ENCODE measurements at regions not wholly inside any gene's neighbourhood (a gene's known extent, or its start where the extent isn't known, plus 50 kb on each side); places are given as distances from the start of the nearest gene placed in this dataset.

DNA sequence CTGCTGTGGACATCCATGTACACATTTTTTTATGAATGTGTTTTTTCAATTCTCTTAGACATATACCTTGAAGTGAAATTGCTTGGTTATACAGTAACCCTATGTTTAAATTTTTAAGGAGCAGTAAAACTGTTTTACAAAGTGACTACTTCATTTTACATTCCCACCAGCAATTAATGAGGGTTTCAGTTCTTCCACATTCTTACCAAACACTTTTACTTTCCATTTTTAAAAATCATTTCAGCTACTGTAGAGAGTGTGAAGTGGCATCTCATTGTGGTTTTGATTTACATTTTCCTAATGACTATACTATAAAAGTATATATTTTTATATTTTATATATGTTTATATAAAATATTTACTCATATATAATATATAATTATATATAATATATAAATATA is 1221.5 kb downstream of the PLA2G4A start:
- H3K79me2 ChIP-seq (replicated peaks; ENCODE audit: insufficient read depth, low read length): no peaks in the 10 kb centered on the region
- TF ChIP-seq, protein P1, sequence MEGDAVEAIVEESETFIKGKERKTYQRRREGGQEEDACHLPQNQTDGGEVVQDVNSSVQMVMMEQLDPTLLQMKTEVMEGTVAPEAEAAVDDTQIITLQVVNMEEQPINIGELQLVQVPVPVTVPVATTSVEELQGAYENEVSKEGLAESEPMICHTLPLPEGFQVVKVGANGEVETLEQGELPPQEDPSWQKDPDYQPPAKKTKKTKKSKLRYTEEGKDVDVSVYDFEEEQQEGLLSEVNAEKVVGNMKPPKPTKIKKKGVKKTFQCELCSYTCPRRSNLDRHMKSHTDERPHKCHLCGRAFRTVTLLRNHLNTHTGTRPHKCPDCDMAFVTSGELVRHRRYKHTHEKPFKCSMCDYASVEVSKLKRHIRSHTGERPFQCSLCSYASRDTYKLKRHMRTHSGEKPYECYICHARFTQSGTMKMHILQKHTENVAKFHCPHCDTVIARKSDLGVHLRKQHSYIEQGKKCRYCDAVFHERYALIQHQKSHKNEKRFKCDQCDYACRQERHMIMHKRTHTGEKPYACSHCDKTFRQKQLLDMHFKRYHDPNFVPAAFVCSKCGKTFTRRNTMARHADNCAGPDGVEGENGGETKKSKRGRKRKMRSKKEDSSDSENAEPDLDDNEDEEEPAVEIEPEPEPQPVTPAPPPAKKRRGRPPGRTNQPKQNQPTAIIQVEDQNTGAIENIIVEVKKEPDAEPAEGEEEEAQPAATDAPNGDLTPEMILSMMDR (IDR thresholded peaks at IDR 0.05; ENCODE audit: poor library complexity, severe bottlenecking): no peak
- TF ChIP-seq, protein P2, sequence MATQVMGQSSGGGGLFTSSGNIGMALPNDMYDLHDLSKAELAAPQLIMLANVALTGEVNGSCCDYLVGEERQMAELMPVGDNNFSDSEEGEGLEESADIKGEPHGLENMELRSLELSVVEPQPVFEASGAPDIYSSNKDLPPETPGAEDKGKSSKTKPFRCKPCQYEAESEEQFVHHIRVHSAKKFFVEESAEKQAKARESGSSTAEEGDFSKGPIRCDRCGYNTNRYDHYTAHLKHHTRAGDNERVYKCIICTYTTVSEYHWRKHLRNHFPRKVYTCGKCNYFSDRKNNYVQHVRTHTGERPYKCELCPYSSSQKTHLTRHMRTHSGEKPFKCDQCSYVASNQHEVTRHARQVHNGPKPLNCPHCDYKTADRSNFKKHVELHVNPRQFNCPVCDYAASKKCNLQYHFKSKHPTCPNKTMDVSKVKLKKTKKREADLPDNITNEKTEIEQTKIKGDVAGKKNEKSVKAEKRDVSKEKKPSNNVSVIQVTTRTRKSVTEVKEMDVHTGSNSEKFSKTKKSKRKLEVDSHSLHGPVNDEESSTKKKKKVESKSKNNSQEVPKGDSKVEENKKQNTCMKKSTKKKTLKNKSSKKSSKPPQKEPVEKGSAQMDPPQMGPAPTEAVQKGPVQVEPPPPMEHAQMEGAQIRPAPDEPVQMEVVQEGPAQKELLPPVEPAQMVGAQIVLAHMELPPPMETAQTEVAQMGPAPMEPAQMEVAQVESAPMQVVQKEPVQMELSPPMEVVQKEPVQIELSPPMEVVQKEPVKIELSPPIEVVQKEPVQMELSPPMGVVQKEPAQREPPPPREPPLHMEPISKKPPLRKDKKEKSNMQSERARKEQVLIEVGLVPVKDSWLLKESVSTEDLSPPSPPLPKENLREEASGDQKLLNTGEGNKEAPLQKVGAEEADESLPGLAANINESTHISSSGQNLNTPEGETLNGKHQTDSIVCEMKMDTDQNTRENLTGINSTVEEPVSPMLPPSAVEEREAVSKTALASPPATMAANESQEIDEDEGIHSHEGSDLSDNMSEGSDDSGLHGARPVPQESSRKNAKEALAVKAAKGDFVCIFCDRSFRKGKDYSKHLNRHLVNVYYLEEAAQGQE (IDR thresholded peaks at IDR 0.05; ENCODE audit: borderline replicate concordance): no peak
- TF ChIP-seq EZH2 (IDR thresholded peaks at IDR 0.05; ENCODE audit: borderline replicate concordance, insufficient read depth, low read length, poor library complexity, severe bottlenecking) (no peak), MXI1 (conservative IDR thresholded peaks at IDR 0.05; ENCODE audit: poor library complexity, severe bottlenecking) (no peak), EP300 (conservative IDR thresholded peaks at IDR 0.05; ENCODE audit: poor library complexity, severe bottlenecking) (no peak), POLR2AphosphoS5 (IDR thresholded peaks at IDR 0.05) (no peak), TAF1 (IDR thresholded peaks at IDR 0.05; ENCODE audit: low read depth) (no peak), RAD21 (conservative IDR thresholded peaks at IDR 0.05) (no peak)

DNA sequence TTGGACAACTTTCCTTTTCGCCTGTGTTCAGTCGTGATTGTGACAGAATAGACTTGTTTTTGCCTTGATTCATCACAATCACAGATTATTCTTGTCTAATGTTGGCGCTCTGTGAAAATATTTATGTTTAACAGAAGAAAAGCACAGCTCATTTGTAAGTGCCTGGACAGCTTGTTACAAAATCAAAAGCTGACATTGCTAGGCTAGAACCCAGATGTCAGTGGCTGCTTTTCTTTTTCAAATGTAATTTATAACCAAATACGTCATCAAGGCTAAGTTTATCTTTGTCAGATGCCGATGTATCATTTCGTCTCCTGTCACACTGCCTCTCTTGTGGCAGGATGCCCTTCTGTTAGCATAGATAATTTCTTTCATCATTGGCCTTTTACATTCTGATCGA is 1227.3 kb downstream of the PLA2G4A start:
- H3F3A ChIP-seq (ENCODE audit: insufficient read depth, low read length, poor library complexity, severe bottlenecking): no peaks in the 10 kb centered on the region
- no peaks in the 10 kb centered on the region for H3K9me2 ChIP-seq (ENCODE audit: insufficient read depth, low read length)
- H4K20me1 ChIP-seq (ENCODE audit: insufficient read depth): no peaks in the 10 kb centered on the region
- H3K4me2 ChIP-seq (ENCODE audit: low read length): no peak overlapping the region
- no peak for TF ChIP-seq TAF1 (IDR thresholded peaks at IDR 0.05; ENCODE audit: low read depth)
- TF ChIP-seq, protein P1 (IDR thresholded peaks at IDR 0.05; ENCODE audit: poor library complexity, severe bottlenecking): no peak
- TF ChIP-seq, protein P2 (IDR thresholded peaks at IDR 0.05; ENCODE audit: borderline replicate concordance): no peak
- TF ChIP-seq SMC3 (conservative IDR thresholded peaks at IDR 0.05; ENCODE audit: poor library complexity): no peak
- peak; percentile 24 for TF ChIP-seq EP300 (conservative IDR thresholded peaks at IDR 0.05; ENCODE audit: poor library complexity, severe bottlenecking)
- H3K9ac ChIP-seq (ENCODE audit: low read length): no peak overlapping the region
- no peak overlapping the region for H3K27ac ChIP-seq (ENCODE audit: low read length)
- no peaks in the 10 kb centered on the region for H3K36me3 ChIP-seq (ENCODE audit: insufficient read depth, low read length)
- H3K79me2 ChIP-seq (replicated peaks; ENCODE audit: insufficient read depth, low read length): no peaks in the 10 kb centered on the region
- no peaks in the 10 kb centered on the region for H3K27me3 ChIP-seq (ENCODE audit: insufficient read depth, low read depth, low read length)
- H2AFZ ChIP-seq (ENCODE audit: low read depth, low read length): no peak overlapping the region
- H3K4me3 ChIP-seq (ENCODE audit: low read length): no peak overlapping the region
- no peaks in the 10 kb centered on the region for H3K9me3 ChIP-seq (ENCODE audit: low read length)

More for the DNA sequence above, 1221.5 kb downstream of the PLA2G4A start:
- H3K9ac ChIP-seq (ENCODE audit: low read length): no peak overlapping the region
- H3K9me3 ChIP-seq (ENCODE audit: low read length): no peaks in the 10 kb centered on the region
- no peaks in the 10 kb centered on the region for H3K27me3 ChIP-seq (ENCODE audit: insufficient read depth, low read depth, low read length)
- no peaks in the 10 kb centered on the region for H4K20me1 ChIP-seq (ENCODE audit: insufficient read depth)
- H3K27ac ChIP-seq (ENCODE audit: low read length): no peak overlapping the region
- H3K4me2 ChIP-seq (ENCODE audit: low read length): no peak overlapping the region
- no peaks in the 10 kb centered on the region for H3F3A ChIP-seq (ENCODE audit: insufficient read depth, low read length, poor library complexity, severe bottlenecking)
- H2AFZ ChIP-seq (ENCODE audit: low read depth, low read length): no peak overlapping the region
- no peak overlapping the region for H3K4me3 ChIP-seq (ENCODE audit: low read length)
- H3K9me2 ChIP-seq (ENCODE audit: insufficient read depth, low read length): no peaks in the 10 kb centered on the region
- no peaks in the 10 kb centered on the region for H3K36me3 ChIP-seq (ENCODE audit: insufficient read depth, low read length)
